ENCODE measurements at regions not wholly inside any gene's neighbourhood (a gene's known extent, or its start where the extent isn't known, plus 50 kb on each side); places are given as distances from the start of the nearest gene placed in this dataset.
"Not testable (repeated sequence)": the region's sequence is repeated elsewhere in the genome, so short reads cannot be mapped to it uniquely, and the experiment has no call there.

- TF ChIP-seq POLR2A (IDR thresholded peaks at IDR 0.05); POLR2AphosphoS5 (IDR thresholded peaks at IDR 0.05; ENCODE audit: insufficient read depth in 1 of 2, low read depth in 1 of 2): not testable (repeated sequence)
These were observed 228.3 kb downstream of the SPATA31A7 start for GRCh38 chr9:61418174-61418573.
